WTC11 (cell line): ENCODE measurements at regions not wholly inside any gene's neighbourhood (a gene's known extent, or its start where the extent isn't known, plus 50 kb on each side); places are given as distances from the start of the nearest gene placed in this dataset.

Source experiments
- ATAC-seq: fragments of 200-7000 bp; cut with Tn5 transposase; 2 replicates; pipeline ENCODE4 v1.10.0; 2021; ENCODE audit warnings: mild to moderate bottlenecking, moderate library complexity
- CTCF ChIA-PET: fragments of 300-600 bp; sonication (Branson Sonifier 250); formaldehyde crosslinking; loops from one replicate; lab custom pipeline; 2021; ENCODE audit warnings: antibody characterized with exemption; lab: Charles Lee
- POLR2A ChIA-PET: fragments of 350-600 bp; sonication (Branson Sonifier 250); formaldehyde crosslinking; loops from one replicate; lab custom pipeline; 2021; ENCODE audit warnings: antibody characterized with exemption; lab: Charles Lee
- DNase-seq: peaks from one replicate; pipeline ENCODE4 v3.0.0; 2021; ENCODE audit warnings: low spot score
- H3K27ac Mint-ChIP-seq: 2 replicates; pipeline ENCODE4 v1.8.0; 2021; ENCODE audit warnings: mixed read lengths
- H3K27me3 Mint-ChIP-seq: 2 replicates; pipeline ENCODE4 v1.8.0; 2021; ENCODE audit warnings: low read depth, mild to moderate bottlenecking, moderate library complexity, mixed read lengths
- H3K36me3 Mint-ChIP-seq: 2 replicates; pipeline ENCODE4 v1.8.0; 2021; ENCODE audit warnings: mixed read lengths
- H3K4me1 Mint-ChIP-seq: 2 replicates; pipeline ENCODE4 v1.8.0; 2022; ENCODE audit warnings: mixed read lengths
- H3K4me3 Mint-ChIP-seq: 2 replicates; pipeline ENCODE4 v1.8.0; 2021; ENCODE audit warnings: mild to moderate bottlenecking, moderate library complexity, mixed read lengths
- H3K9me3 Mint-ChIP-seq: 2 replicates; pipeline ENCODE4 v1.8.0; 2021; ENCODE audit warnings: mixed read lengths
- CREM ChIP-seq: sonication (generic); formaldehyde crosslinking; IDR thresholded peaks from 2 replicates; pipeline ENCODE4 v1.8.1; 2022; ENCODE audit warnings: mild to moderate bottlenecking, missing genetic modification reagents, moderate library complexity
- E2F1 ChIP-seq: sonication (generic); formaldehyde crosslinking; IDR thresholded peaks from 2 replicates; pipeline ENCODE4 v1.8.0; 2022; ENCODE audit warnings: mild to moderate bottlenecking, missing genetic modification reagents
- ETV6 ChIP-seq: sonication (generic); formaldehyde crosslinking; IDR thresholded peaks from 2 replicates; pipeline ENCODE4 v1.8.1; 2022; ENCODE audit warnings: mild to moderate bottlenecking, missing genetic modification reagents
- FOXK1 ChIP-seq: sonication (generic); formaldehyde crosslinking; IDR thresholded peaks from 2 replicates; pipeline ENCODE4 v1.8.0; 2022; ENCODE audit warnings: mild to moderate bottlenecking, moderate library complexity, missing genetic modification reagents
- JAZF1 ChIP-seq: fragments of 250-450 bp; sonication (Bioruptor Pico); IDR thresholded peaks from 2 replicates; pipeline ENCODE4 v1.9.0; 2021; ENCODE audit warnings: moderate library complexity, mild to moderate bottlenecking, inconsistent platforms
- MLX ChIP-seq: sonication (generic); formaldehyde crosslinking; IDR thresholded peaks from 2 replicates; pipeline ENCODE4 v1.8.1; 2023; ENCODE audit warnings: mild to moderate bottlenecking, missing genetic modification reagents, moderate library complexity
- MXD4 ChIP-seq: fragments of 250-450 bp; sonication (Bioruptor Pico); IDR thresholded peaks from 2 replicates; pipeline ENCODE4 v1.8.0; 2021; ENCODE audit warnings: mild to moderate bottlenecking, moderate library complexity, borderline replicate concordance
- TEAD4 ChIP-seq: sonication (generic); formaldehyde crosslinking; IDR thresholded peaks from 2 replicates; pipeline ENCODE4 v1.8.0; 2022; ENCODE audit warnings: mild to moderate bottlenecking, missing genetic modification reagents
- ZNF121 ChIP-seq: sonication (generic); formaldehyde crosslinking; IDR thresholded peaks from 2 replicates; pipeline ENCODE4 v1.8.0; 2023; ENCODE audit warnings: missing genetic modification reagents
- ZNF138 ChIP-seq: sonication (generic); formaldehyde crosslinking; conservative IDR thresholded peaks from 2 replicates; pipeline ENCODE4 v1.8.1; 2022; ENCODE audit warnings: mild to moderate bottlenecking, moderate library complexity, missing genetic modification reagents
- ZNF416 ChIP-seq: fragments of 250-450 bp; sonication (Bioruptor Pico); IDR thresholded peaks from 2 replicates; pipeline ENCODE4 v1.9.0; 2021; ENCODE audit warnings: mild to moderate bottlenecking, inconsistent platforms
- ZNF423 ChIP-seq: fragments of 250-450 bp; sonication (Bioruptor Pico); IDR thresholded peaks from 2 replicates; pipeline ENCODE4 v2.1.2; 2022; ENCODE audit warnings: mild to moderate bottlenecking, moderate library complexity
- TF ChIP-seq, protein P1 (sequence below): sonication (generic); formaldehyde crosslinking; IDR thresholded peaks from 2 replicates; pipeline ENCODE4 v1.8.1; 2023; ENCODE audit warnings: mild to moderate bottlenecking, missing genetic modification reagents, borderline replicate concordance
- TF ChIP-seq, protein P2 (sequence below): sonication (generic); formaldehyde crosslinking; IDR thresholded peaks from 2 replicates; pipeline ENCODE4 v1.8.0; 2023; ENCODE audit warnings: missing genetic modification reagents, mild to moderate bottlenecking, borderline replicate concordance
- TF ChIP-seq, protein P3 (sequence below): sonication (generic); formaldehyde crosslinking; IDR thresholded peaks from 2 replicates; pipeline ENCODE4 v1.8.0; 2023; ENCODE audit warnings: missing genetic modification reagents
- TF ChIP-seq, protein P4 (sequence below): sonication (generic); formaldehyde crosslinking; IDR thresholded peaks from 2 replicates; pipeline ENCODE4 v1.8.0; 2022; ENCODE audit warnings: mild to moderate bottlenecking, missing genetic modification reagents

GRCh38 chr4:187215438-187215837 lies 491.8 kb upstream of the FAT1 start:
- POLR2A ChIA-PET, result no interaction called here

DNA sequence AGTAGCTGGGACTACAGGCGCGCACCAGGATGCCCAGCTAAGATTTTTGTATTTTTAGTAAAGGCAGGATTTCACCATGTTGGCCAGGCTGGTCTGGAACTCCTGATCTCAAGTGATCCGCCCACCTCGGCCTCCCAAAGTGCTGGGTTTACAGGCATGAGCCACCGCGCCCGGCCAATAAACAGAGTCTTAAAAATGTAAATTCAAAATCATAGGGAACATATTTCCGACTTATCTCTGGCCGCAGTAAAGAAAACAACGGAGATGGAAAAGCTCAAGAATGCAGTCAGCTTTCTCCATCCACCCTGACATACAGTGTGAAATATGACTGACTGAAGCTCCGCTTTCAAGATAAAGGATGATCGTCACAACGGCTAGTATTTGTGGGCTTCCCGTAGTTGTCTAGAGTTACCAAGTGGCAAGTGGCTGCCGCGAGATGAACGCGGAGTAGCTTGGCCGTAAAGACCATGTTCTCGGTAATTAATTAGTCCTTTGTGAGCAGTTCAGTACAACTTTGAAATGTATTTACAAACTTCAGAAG lies 495.1 kb upstream of the FAT1 start:
- Mint-ChIP-seq H3K9me3 (no peaks in the 10 kb centered on the region), H3K36me3 (no peaks in the 10 kb centered on the region), H3K4me1 (no peaks in the 10 kb centered on the region), H3K4me3 (no peak overlapping the region), H3K27ac (no peak overlapping the region), H3K27me3 (no peaks in the 10 kb centered on the region)
- DNase-seq, result no peak
- ChIA-PET POLR2A (no interaction called here), CTCF (interaction anchor here (1.2 kb wide), 1 partner anchor 20 kb away, joined by 3 read pairs; no protein-coding TSS in a partner anchor)
- no peak for ATAC-seq
- TF ChIP-seq MLX (no peak), FOXK1 (CRISPR knock-in tag) (no peak), JAZF1 (CRISPR knock-in tag) (no peak), ZNF138 (no peak), ETV6 (CRISPR knock-in tag) (no peak), ZNF423 (no peak)
- TF ChIP-seq, protein P1, sequence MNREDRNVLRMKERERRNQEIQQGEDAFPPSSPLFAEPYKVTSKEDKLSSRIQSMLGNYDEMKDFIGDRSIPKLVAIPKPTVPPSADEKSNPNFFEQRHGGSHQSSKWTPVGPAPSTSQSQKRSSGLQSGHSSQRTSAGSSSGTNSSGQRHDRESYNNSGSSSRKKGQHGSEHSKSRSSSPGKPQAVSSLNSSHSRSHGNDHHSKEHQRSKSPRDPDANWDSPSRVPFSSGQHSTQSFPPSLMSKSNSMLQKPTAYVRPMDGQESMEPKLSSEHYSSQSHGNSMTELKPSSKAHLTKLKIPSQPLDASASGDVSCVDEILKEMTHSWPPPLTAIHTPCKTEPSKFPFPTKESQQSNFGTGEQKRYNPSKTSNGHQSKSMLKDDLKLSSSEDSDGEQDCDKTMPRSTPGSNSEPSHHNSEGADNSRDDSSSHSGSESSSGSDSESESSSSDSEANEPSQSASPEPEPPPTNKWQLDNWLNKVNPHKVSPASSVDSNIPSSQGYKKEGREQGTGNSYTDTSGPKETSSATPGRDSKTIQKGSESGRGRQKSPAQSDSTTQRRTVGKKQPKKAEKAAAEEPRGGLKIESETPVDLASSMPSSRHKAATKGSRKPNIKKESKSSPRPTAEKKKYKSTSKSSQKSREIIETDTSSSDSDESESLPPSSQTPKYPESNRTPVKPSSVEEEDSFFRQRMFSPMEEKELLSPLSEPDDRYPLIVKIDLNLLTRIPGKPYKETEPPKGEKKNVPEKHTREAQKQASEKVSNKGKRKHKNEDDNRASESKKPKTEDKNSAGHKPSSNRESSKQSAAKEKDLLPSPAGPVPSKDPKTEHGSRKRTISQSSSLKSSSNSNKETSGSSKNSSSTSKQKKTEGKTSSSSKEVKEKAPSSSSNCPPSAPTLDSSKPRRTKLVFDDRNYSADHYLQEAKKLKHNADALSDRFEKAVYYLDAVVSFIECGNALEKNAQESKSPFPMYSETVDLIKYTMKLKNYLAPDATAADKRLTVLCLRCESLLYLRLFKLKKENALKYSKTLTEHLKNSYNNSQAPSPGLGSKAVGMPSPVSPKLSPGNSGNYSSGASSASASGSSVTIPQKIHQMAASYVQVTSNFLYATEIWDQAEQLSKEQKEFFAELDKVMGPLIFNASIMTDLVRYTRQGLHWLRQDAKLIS (CRISPR knock-in tag), result no peak
- TF ChIP-seq, protein P2, sequence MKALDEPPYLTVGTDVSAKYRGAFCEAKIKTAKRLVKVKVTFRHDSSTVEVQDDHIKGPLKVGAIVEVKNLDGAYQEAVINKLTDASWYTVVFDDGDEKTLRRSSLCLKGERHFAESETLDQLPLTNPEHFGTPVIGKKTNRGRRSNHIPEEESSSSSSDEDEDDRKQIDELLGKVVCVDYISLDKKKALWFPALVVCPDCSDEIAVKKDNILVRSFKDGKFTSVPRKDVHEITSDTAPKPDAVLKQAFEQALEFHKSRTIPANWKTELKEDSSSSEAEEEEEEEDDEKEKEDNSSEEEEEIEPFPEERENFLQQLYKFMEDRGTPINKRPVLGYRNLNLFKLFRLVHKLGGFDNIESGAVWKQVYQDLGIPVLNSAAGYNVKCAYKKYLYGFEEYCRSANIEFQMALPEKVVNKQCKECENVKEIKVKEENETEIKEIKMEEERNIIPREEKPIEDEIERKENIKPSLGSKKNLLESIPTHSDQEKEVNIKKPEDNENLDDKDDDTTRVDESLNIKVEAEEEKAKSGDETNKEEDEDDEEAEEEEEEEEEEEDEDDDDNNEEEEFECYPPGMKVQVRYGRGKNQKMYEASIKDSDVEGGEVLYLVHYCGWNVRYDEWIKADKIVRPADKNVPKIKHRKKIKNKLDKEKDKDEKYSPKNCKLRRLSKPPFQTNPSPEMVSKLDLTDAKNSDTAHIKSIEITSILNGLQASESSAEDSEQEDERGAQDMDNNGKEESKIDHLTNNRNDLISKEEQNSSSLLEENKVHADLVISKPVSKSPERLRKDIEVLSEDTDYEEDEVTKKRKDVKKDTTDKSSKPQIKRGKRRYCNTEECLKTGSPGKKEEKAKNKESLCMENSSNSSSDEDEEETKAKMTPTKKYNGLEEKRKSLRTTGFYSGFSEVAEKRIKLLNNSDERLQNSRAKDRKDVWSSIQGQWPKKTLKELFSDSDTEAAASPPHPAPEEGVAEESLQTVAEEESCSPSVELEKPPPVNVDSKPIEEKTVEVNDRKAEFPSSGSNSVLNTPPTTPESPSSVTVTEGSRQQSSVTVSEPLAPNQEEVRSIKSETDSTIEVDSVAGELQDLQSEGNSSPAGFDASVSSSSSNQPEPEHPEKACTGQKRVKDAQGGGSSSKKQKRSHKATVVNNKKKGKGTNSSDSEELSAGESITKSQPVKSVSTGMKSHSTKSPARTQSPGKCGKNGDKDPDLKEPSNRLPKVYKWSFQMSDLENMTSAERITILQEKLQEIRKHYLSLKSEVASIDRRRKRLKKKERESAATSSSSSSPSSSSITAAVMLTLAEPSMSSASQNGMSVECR (CRISPR knock-in tag), result no peak
- TF ChIP-seq, protein P3, sequence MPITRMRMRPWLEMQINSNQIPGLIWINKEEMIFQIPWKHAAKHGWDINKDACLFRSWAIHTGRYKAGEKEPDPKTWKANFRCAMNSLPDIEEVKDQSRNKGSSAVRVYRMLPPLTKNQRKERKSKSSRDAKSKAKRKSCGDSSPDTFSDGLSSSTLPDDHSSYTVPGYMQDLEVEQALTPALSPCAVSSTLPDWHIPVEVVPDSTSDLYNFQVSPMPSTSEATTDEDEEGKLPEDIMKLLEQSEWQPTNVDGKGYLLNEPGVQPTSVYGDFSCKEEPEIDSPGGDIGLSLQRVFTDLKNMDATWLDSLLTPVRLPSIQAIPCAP (CRISPR knock-in tag), result no peak
- TF ChIP-seq, protein P4, sequence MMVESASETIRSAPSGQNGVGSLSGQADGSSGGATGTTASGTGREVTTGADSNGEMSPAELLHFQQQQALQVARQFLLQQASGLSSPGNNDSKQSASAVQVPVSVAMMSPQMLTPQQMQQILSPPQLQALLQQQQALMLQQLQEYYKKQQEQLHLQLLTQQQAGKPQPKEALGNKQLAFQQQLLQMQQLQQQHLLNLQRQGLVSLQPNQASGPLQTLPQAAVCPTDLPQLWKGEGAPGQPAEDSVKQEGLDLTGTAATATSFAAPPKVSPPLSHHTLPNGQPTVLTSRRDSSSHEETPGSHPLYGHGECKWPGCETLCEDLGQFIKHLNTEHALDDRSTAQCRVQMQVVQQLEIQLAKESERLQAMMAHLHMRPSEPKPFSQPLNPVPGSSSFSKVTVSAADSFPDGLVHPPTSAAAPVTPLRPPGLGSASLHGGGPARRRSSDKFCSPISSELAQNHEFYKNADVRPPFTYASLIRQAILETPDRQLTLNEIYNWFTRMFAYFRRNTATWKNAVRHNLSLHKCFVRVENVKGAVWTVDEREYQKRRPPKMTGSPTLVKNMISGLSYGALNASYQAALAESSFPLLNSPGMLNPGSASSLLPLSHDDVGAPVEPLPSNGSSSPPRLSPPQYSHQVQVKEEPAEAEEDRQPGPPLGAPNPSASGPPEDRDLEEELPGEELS (CRISPR knock-in tag), result no peak

More at GRCh38 chr4:187215438-187215837, 491.8 kb upstream of the FAT1 start:
- CTCF ChIA-PET, result no interaction called here
- DNase-seq, result no peak
- Mint-ChIP-seq H3K9me3 (no peaks in the 10 kb centered on the region), H3K27ac (no peak overlapping the region), H3K36me3 (no peaks in the 10 kb centered on the region), H3K27me3 (no peaks in the 10 kb centered on the region), H3K4me1 (no peaks in the 10 kb centered on the region), H3K4me3 (no peak overlapping the region)
- TF ChIP-seq E2F1 (no peak), MXD4 (CRISPR knock-in tag) (no peak), ZNF121 (CRISPR knock-in tag) (no peak), TEAD4 (CRISPR knock-in tag) (no peak), CREM (CRISPR knock-in tag) (no peak), ZNF416 (CRISPR knock-in tag) (no peak)
- TF ChIP-seq, protein P1 (CRISPR knock-in tag), result no peak
- ATAC-seq, result no peak
